Activated CD8-positive, alpha-beta memory T cell treated with anti-CD3 and anti-CD28 coated beads for 1 hour (primary cell): ENCODE measurements at regions not wholly inside any gene's neighbourhood (a gene's known extent, or its start where the extent isn't known, plus 50 kb on each side); places are given as distances from the start of the nearest gene placed in this dataset.

Source experiments
- DNase-seq, 2 donors: peaks; one replicate each; pipeline ENCODE4 v3.0.0-alpha.2; 2020; ENCODE audit warnings: low read depth in 1 of 2; ENCODE audit errors: extremely low read depth in 1 of 2

GRCh38 chr5:2391021-2391420, 360.5 kb downstream of the IRX2 start:
- no peak for DNase-seq

- DNase-seq, result no peak
Measured at GRCh38 chr5:2388571-2388970, 362.9 kb downstream of the IRX2 start.

- no peak for DNase-seq
Measured at GRCh38 chr5:2387634-2388325, 363.7 kb downstream of the IRX2 start.

GRCh38 chr5:2387250-2387633, 364.2 kb downstream of the IRX2 start:
- DNase-seq, result no peak

GRCh38 chr5:2385818-2386217, 365.7 kb downstream of the IRX2 start:
- DNase-seq, result no peak

- DNase-seq, result no peak
Measured at GRCh38 chr5:2383698-2384065, 367.8 kb downstream of the IRX2 start.

- DNase-seq, result no peak
Measured at GRCh38 chr5:2382776-2383697, 368.4 kb downstream of the IRX2 start.

- DNase-seq, result no peak
Measured at GRCh38 chr5:2381861-2382260, 369.6 kb downstream of the IRX2 start.

- no peak for DNase-seq
Measured at GRCh38 chr5:2381070-2381469, 370.4 kb downstream of the IRX2 start.

- DNase-seq, result no peak
Measured at GRCh38 chr5:2378976-2379375, 372.5 kb downstream of the IRX2 start.

GRCh38 chr5:2378108-2378507, 373.4 kb downstream of the IRX2 start:
- DNase-seq, result no peak

- no peak for DNase-seq
Measured at GRCh38 chr5:2376486-2376885, 375.0 kb downstream of the IRX2 start.

- DNase-seq, result no peak
Measured at GRCh38 chr5:2375757-2376250, 375.7 kb downstream of the IRX2 start.

- DNase-seq, result no peak
Measured at GRCh38 chr5:2375291-2375690, 376.2 kb downstream of the IRX2 start.

GRCh38 chr5:2374703-2375102, 376.8 kb downstream of the IRX2 start:
- DNase-seq, result no peak

GRCh38 chr5:2373631-2374030, 377.8 kb downstream of the IRX2 start:
- DNase-seq, result no peak

- no peak for DNase-seq
Measured at GRCh38 chr5:2371419-2371710, 380.1 kb downstream of the IRX2 start.

- no peak for DNase-seq
Measured at GRCh38 chr5:2370626-2371418, 380.7 kb downstream of the IRX2 start.

GRCh38 chr5:2369178-2369577, 382.3 kb downstream of the IRX2 start:
- no peak for DNase-seq

- no peak for DNase-seq
Measured at GRCh38 chr5:2366816-2367215, 384.7 kb downstream of the IRX2 start.

- no peak for DNase-seq
Measured at GRCh38 chr5:2357309-2357708, 394.2 kb downstream of the IRX2 start.

- DNase-seq, result no peak
Measured at GRCh38 chr5:2355859-2356258, 395.6 kb downstream of the IRX2 start.
